MCF 10A (cell line): ENCODE measurements at regions not wholly inside any gene's neighbourhood (a gene's known extent, or its start where the extent isn't known, plus 50 kb on each side); places are given as distances from the start of the nearest gene placed in this dataset.
A peak's percentile ranks its signal among the peaks of the same experiment; 100 is the strongest.

Source experiments
- BruUV-seq: library from RNA; stranded (reverse); fragments of 400-500 nt; replicated peaks from 2 replicates; lab custom pipeline; 2021; lab: Mats Ljungman, UMichigan
- CTCF ChIA-PET: fragments of 300-600 bp; sonication (Branson Sonifier 250); formaldehyde crosslinking; extraction: SDS; loops from one replicate; lab custom pipeline; 2021; ENCODE audit warnings: antibody characterized with exemption, inconsistent platforms; lab: Yijun Ruan, JAX
- POLR2A ChIA-PET: fragments of 300-600, 350-650 bp; sonication (Branson Sonifier 250); formaldehyde crosslinking; extraction: SDS; loops from one replicate; lab custom pipeline; 2020; ENCODE audit warnings: antibody characterized with exemption, inconsistent platforms; lab: Yijun Ruan, JAX
- DNase-seq: peaks from one replicate; pipeline ENCODE4 v3.0.0-alpha.2; 2018; ENCODE audit not compliant: unreplicated experiment
- H3K27ac Mint-ChIP-seq: one replicate; pipeline ENCODE4 v1.8.0; 2022; ENCODE audit warnings: mild to moderate bottlenecking, low read depth, mixed read lengths; ENCODE audit not compliant: unreplicated experiment
- H3K27me3 Mint-ChIP-seq: one replicate; pipeline ENCODE4 v1.8.0; 2022; ENCODE audit warnings: mixed read lengths; ENCODE audit not compliant: insufficient read depth, unreplicated experiment
- H3K36me3 Mint-ChIP-seq: one replicate; pipeline ENCODE4 v1.8.0; 2022; ENCODE audit warnings: mild to moderate bottlenecking, moderate library complexity, mixed read lengths; ENCODE audit not compliant: insufficient read depth, unreplicated experiment
- H3K4me1 Mint-ChIP-seq: one replicate; pipeline ENCODE4 v1.8.0; 2022; ENCODE audit warnings: mixed read lengths; ENCODE audit not compliant: insufficient read depth, unreplicated experiment
- H3K4me3 Mint-ChIP-seq: one replicate; pipeline ENCODE4 v1.8.0; 2022; ENCODE audit warnings: mild to moderate bottlenecking, moderate library complexity, mixed read lengths; ENCODE audit not compliant: unreplicated experiment
- H3K9me3 Mint-ChIP-seq: one replicate; pipeline ENCODE4 v1.8.0; 2022; ENCODE audit warnings: mixed read lengths; ENCODE audit not compliant: unreplicated experiment
- CTCF ChIP-seq: fragments of 200-600 bp; IDR thresholded peaks from one replicate; pipeline ENCODE4 v1.8.0; 2022; ENCODE audit warnings: antibody characterized with exemption, mild to moderate bottlenecking; ENCODE audit not compliant: unreplicated experiment
- intact Hi-C: fragments of 100-400 bp; cut with micrococcal nuclease; formaldehyde crosslinking; loops from 2 replicates; pipeline ENCODE4 v1.14.1; 2022

GRCh38 chr4:27161191-27161590 lies 300.6 kb downstream of the STIM2 start:
- no peak for DNase-seq
- intact Hi-C loops = loop anchor here (5.0 kb wide), 1 partner anchor 156 kb away; no protein-coding TSS in a partner anchor
- BruUV-seq = no TSS peak

GRCh38 chr4:27168783-27169182 lies 308.1 kb downstream of the STIM2 start:
- no peaks in the 10 kb centered on the region for H3K27me3 Mint-ChIP-seq
- no TSS peak for BruUV-seq
- ChIA-PET CTCF (interaction anchor here (0.6 to 1.8 kb wide), 3 partner anchors 8 to 10 kb away, joined by 3 to 6 read pairs (median 3); no protein-coding TSS in a partner anchor), POLR2A (no interaction called here)
- TF ChIP-seq CTCF = no peak
- H3K36me3 Mint-ChIP-seq = no peaks in the 10 kb centered on the region
- no peak overlapping the region for H3K27ac Mint-ChIP-seq
- H3K9me3 Mint-ChIP-seq = no peaks in the 10 kb centered on the region
- no peak overlapping the region for H3K4me3 Mint-ChIP-seq
- no peaks in the 10 kb centered on the region for H3K4me1 Mint-ChIP-seq
- intact Hi-C loops = no loop called here
- no peak for DNase-seq

More at GRCh38 chr4:27161191-27161590, 300.6 kb downstream of the STIM2 start:
- no peak overlapping the region for H3K27ac Mint-ChIP-seq
- no peak for TF ChIP-seq CTCF
- no peaks in the 10 kb centered on the region for H3K36me3 Mint-ChIP-seq
- no peaks in the 10 kb centered on the region for H3K27me3 Mint-ChIP-seq
- H3K4me3 Mint-ChIP-seq = no peak overlapping the region
- H3K4me1 Mint-ChIP-seq = peaks cover 6% of the 10 kb centered on the region
- POLR2A ChIA-PET = no interaction called here
- no peaks in the 10 kb centered on the region for H3K9me3 Mint-ChIP-seq
- CTCF ChIA-PET = no interaction called here

- intact Hi-C loops = no loop called here
- no peak for DNase-seq
- no peak overlapping the region for H3K4me3 Mint-ChIP-seq
- TF ChIP-seq CTCF = no peak
- H3K9me3 Mint-ChIP-seq = no peaks in the 10 kb centered on the region
- no TSS peak for BruUV-seq
- POLR2A ChIA-PET = interaction anchor here (0.6 kb wide), 1 partner anchor 926 kb away, joined by 3 read pairs; no protein-coding TSS in a partner anchor
- CTCF ChIA-PET = interaction anchor here (0.6 to 1.0 kb wide), 2 partner anchors 124 to 722 kb away, joined by 3 read pairs; no protein-coding TSS in a partner anchor
- H3K4me1 Mint-ChIP-seq = peaks cover 5% of the 10 kb centered on the region
- no peak overlapping the region for H3K27ac Mint-ChIP-seq
- no peaks in the 10 kb centered on the region for H3K36me3 Mint-ChIP-seq
- H3K27me3 Mint-ChIP-seq = no peaks in the 10 kb centered on the region
Observed at GRCh38 chr4:27173280-27173679, 312.6 kb downstream of the STIM2 start.

GRCh38 chr4:27176400-27176799 lies 315.8 kb downstream of the STIM2 start:
- H3K9me3 Mint-ChIP-seq = no peaks in the 10 kb centered on the region
- H3K4me3 Mint-ChIP-seq = no peak overlapping the region
- no TSS peak for BruUV-seq
- ChIA-PET CTCF (interaction anchor here (0.6 to 1.6 kb wide), 22 partner anchors 9 to 1795 kb away, joined by 3 to 6 read pairs (median 3); no protein-coding TSS in a partner anchor), POLR2A (no interaction called here)
- DNase-seq = peak; percentile 60
- intact Hi-C loops = loop anchor here (1.0 to 5.0 kb wide), 4 partner anchors 128 to 508 kb away; no protein-coding TSS in a partner anchor
- peaks cover 5% of the 10 kb centered on the region for H3K4me1 Mint-ChIP-seq
- peak; percentile 69 for TF ChIP-seq CTCF
- H3K27ac Mint-ChIP-seq = no peak overlapping the region
- H3K27me3 Mint-ChIP-seq = no peaks in the 10 kb centered on the region
- H3K36me3 Mint-ChIP-seq = no peaks in the 10 kb centered on the region
